GM21447 (cell line): ENCODE measurements at regions not wholly inside any gene's neighbourhood (a gene's known extent, or its start where the extent isn't known, plus 50 kb on each side); places are given as distances from the start of the nearest gene placed in this dataset.

Experiments
- ATAC-seq: cut with Tn5 transposase; IDR thresholded peaks from one replicate; pipeline ENCODE4 v1.9.1; 2021; ENCODE audit not compliant: unreplicated experiment

DNA sequence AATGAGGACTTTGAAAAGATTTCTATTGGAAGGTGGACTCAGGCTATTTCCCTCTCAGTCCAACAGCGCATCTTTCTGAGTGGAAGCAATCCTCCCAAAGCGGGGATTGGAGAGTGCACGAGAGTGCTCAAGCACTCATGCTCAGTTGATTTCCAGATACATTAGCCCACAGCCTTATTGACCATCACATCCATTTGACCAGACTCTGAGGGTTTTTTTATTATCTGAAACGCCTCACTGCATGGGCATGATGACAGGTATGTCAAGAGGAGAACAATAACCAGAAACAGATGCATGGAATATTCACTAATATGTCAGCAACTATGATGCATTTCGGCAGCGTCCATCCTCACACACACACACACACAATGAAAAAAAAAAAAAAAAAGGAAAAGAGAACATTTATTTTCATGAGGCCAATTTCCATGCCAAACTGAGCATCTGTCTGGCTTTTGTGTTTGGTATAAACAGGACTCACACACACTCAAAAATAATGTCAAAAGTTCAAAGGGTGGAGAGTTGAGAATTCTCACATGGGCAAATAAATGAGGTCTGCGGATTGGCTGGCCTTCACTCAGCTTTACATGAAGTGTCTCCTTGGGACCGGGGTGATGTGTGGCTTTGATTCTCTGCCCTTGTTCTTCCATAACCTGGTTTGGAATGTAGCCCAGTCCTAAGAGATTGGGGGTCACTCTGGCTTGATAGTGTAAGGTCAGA lies 371.6 kb downstream of the MCTP2 start:
- ATAC-seq: no peak

DNA sequence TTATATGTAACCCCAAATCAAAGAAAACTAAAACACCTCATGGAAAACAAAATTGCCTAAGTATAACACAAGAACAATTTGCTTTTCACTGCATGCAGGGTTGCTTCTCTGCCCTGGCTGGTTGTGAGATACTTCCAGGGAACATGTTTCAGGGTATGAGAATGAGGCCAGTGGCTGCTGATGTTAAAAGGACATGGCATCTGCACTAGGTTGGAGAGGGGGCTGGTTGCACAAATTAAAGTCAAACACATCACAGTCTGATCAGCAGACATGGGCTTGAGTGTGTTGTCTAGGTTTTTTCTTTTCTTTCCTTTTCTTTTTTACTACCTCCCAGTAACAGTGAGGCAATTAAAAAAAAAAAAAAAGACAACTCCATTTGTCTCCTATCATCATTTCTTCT lies 374.9 kb downstream of the MCTP2 start:
- no peak for ATAC-seq

DNA sequence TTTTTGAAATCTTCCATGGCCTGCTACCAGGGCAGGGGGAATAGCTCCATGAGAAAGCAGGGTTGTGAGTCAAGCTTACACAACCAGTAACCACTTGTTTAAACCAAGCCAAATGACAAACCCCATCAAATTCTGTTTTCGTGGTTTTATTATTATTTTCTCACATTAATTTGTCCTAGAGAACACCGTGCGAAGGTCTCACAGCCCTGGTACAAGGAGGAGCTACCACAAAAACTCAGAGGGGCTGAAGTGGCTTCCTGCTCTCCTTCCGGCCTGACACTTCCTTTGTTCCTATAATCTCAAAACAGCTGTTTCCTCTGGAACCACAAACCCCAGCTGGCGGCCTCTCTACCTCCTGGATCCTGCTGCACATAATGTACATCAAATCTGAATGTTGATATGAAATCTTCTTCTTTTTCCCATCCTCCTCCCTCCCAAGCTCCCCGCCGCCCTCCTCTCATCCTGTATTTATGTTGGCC lies 375.9 kb downstream of the MCTP2 start:
- ATAC-seq: no peak

DNA sequence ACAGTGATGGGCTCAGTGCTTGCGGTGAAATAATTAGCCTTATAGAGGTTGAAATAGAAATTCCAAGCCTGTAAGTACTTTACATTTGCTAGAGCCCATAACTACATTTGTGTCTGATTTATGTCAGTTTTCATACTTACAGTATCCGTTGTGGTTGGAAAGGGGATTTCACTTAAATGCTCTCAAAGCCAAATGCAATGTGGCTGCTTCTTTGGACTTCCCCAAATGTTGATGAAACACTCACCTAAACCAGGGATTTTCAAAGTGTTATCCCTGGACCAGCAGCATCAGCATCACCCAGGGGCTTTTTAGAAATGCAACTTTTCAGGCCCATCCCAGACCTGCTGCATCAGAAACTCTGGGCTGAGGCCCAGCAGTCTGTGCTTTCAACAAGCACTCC lies 378.7 kb downstream of the MCTP2 start:
- ATAC-seq: peak; percentile 88

DNA sequence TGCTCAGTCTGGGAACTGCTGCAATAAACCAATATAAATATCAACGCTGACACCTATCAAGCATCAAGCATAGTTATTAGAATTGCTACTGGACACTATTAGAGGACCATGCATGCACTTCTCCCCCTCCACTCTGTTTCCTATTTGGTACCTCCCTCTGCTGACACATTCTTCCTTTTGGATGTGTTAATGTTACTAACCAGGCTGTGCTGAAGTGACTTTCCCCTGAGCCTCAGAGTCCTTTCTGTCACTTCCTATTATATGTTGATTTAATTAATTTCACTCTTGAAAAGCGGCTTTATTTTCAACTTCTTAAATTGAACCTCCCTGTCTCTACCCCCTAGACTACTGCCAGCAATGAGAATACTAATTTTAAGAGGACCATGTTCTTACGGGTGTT lies 379.1 kb downstream of the MCTP2 start:
- peak; percentile 20 for ATAC-seq

DNA sequence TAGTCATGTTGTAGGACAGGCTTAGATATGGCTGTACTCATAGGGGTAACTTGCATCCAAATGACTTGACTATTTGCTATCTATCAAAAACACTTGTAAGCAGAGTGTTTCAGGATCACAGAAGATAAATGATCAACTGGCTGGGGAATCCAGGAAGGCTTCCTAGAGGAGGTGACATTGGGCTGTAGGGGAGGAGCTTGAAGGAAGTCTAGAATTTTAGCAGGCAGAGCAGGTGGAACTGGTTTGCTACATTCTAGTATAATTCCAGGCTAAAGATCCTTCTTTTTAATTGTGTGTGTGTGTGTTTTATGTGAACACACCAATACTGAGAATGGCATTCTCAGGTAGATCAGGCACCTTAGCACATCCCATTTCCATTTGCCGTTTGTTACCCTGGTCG lies 380.3 kb downstream of the MCTP2 start:
- ATAC-seq: no peak

DNA sequence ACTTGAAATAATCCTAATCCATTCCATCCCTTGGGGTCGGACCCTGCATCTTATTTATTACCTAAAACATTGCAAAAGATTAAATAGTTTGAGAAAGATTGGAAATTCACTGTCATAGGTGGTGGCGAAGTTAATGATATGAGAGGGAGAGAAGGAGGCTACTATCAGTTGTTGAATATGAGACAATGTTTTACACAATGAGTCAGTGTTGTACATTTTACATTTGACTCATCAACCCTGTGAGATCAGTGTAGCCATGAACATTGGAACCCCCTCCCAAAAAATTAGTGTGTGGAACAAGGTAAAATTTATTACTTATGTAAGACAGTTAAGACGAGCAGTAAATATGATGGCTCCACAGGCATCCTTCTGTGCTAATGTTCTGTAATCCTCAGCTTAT lies 384.3 kb downstream of the MCTP2 start:
- ATAC-seq: no peak

DNA sequence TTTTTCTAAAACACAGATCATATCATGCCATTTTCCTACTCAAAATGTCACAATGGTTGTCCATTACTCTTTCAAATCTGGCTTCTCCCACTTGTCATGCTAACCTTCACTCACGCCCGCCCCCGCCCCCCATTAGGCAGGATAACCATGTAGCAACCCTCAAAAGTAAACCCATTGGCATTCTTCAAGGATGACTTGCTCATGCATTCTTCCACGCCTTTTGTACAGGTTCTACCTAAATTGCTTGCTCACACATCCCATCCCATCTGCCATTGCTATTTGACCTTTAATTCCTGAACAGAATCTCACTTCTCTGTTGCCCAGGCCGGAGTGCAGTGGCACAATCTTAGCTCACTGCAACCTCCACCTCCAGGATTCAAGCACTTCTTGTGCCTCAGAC lies 389.3 kb downstream of the MCTP2 start:
- ATAC-seq: no peak

DNA sequence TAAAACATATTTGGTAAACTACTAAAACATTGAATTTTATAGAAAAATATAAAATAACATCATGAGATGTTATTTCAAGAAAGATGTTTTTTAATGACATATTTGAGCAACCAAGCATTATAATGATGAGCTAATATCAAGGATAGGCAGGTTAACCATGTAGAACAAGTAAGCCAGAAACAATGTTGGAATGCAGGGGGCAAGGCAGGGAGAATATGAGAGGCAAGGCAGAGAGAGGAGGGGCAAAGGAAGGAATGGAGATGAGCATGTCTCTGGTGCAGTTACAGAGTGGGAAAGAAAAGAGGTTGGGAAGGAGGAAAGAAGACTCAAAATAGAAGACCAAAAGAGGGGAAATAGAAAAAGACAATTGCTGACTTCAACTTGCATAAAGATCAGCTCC lies 390.4 kb downstream of the MCTP2 start:
- no peak for ATAC-seq

DNA sequence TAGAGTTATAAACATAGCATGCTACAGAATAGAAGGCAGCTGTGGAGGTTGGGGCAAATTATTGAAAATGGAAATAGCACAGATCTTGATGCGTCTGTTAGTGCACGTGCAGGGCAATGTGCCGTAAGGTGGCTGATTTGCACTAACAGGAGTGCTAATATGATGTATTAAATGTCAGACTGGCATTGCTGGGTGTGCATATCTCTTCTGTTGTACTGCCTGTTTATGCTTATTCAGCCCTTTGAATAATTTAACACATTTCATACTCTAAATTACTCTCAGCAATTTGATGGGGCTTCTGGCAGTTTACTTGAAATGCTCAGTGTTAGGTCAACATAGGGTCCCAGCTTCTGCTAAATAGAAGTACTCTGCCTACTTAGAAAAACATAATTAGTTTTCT lies 395.6 kb downstream of the MCTP2 start:
- no peak for ATAC-seq

DNA sequence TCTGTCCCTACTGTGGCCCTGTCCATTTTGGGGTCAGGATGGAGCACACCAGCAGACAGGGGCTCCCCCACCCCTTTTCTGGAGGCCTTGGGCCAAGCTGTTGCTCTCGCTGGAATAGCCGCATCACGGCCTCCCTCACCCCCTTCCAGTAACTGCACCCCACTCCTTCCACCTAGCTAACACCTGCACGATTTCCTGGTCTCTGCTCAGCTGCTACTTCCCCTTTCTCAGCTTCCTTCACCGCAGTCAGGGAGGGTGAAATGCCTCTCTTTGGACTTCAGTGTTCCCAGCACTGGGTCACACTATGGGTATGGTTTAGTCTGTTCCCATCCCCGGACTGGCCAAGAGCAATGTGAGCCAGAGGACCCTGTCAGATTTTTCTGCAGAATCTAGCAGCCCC lies 400.2 kb downstream of the MCTP2 start:
- peak; percentile 93 for ATAC-seq

DNA sequence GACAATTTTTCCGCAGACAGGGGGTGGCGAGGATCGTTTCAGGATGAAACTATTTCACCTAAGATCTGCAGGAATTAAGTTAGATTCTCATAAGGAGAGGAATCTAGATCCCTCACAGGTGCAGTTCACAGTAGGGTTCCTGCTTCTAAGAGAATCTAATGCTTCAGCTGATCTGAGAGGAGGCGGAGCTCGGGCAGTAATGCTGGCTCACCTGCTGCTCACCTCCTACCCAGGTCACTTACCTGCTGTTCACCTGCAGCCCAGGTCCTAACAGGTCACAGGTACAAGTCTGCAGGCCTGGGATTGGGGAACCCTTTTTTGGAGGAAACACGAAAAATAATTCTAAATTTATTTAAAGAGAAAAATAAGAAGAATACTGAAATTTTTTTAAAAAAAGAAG lies 406.8 kb downstream of the MCTP2 start:
- no peak for ATAC-seq

DNA sequence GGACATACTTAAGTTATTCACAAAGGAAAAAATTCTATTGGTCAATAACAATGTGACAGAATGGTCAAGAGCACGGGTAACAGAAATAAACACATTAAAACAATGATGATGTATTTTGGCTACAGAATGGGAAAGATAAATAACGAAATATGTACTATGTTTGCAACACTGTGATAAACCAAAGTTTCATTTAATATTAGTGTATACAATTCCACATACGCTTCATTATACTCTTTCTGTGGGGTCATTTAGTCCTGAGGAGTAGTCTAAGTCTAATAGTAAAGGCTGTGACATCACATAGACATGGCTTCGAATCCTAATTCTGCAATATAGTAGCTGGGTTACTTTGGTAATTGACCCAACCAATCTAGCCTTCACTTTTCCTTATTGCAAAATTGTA lies 408.3 kb downstream of the MCTP2 start:
- no peak for ATAC-seq

DNA sequence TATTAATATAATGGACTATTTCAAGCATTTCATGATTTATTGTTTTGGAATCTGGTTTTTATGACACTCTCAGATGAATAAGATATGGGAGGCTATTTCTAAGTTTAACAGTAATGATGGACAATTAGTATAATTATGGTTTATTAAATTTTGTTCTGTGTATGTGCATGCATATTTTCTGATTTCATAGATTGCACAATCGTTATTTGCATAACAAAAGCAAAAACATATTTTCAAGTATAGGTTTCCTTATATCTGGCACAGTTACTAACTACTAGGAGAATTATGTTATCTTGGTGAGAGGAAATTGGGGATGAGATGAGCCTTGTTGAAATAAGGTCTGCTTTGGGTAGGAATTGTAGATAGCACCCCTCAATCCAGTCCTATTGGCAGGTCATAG lies 413.1 kb downstream of the MCTP2 start:
- no peak for ATAC-seq

DNA sequence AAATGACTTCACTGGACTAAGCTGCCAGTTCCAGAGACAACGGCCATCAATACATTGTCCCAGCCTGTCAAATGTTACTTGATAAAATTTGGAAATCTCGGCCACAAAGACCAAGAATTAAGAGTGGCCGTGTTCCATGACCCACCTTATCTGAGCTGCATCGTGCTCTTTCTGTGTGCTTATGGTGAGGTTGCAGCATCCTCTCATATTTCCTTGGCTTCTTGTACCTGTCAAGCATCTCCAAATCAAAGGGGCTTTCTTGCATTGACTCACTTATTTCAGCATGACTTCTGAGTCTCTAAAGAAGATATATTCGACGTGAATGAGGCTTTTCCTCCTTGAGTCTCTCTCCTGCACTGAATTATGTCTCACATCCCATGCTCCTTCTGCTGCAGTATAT lies 421.7 kb downstream of the MCTP2 start:
- no peak for ATAC-seq

DNA sequence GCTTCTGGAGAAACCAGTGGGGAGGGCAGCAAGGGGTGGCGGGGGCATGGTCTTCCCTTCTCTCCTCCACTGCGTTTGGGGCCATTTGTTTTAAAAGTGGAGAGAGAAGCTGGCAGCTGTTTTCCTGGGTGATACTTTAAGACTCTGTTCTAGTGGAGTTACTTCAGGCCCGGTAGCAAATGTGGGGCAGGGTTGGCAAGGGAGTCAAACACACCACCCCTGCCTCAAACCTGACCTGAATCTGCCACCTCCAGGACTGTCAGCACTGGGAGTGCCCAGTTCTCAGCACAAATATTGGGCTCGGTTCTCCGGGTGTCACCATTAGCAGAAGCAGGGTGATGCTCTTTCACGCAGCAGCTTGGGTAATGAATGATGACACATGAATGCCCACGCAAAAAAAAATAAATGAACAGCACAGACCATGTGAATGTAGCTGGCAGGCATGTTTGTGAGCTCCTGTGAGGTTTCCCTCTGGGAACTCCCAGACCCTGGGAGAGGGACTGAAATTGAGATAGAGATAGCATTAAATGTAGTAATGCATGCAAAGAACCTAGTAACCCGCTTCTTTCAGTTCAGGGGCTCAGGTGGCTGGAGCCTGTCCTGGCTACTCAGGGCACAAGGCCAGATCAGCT lies 424.0 kb downstream of the MCTP2 start:
- ATAC-seq: no peak

DNA sequence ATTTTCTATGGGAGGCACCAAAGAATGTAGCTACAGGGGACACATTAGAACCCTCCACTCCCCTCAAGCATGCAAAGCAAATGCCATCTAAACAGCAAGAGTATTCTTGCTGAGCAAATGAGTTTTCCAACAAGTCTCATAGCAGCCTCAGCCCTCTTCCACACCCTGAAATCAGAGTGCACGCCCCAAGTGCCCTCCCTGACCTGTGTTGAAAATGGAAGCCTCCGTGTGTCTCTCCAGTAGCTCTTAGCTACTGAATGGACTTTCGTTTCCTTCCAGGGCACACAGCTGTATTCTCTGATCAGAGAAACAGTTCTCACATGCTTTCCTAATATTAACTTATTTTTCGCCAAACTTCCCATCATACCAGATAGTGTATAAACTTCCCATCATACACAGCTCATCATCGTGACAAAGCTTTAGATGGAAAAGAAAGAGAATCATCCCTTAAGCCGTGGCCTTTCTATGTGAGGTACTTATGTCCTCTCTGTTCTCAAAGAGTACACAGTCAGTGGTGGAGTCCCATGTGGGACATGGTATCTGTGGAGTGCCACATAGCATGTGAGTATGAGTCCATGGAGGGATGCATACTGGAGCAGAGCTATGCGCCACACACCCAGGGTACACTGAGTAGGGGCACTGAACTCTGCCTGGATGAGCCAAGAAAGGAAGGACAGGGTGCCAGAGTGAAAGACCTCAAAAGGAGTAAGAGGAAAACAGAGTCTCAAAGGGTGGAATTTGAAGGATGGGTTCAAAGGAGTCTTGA lies 434.5 kb downstream of the MCTP2 start:
- ATAC-seq: no peak

DNA sequence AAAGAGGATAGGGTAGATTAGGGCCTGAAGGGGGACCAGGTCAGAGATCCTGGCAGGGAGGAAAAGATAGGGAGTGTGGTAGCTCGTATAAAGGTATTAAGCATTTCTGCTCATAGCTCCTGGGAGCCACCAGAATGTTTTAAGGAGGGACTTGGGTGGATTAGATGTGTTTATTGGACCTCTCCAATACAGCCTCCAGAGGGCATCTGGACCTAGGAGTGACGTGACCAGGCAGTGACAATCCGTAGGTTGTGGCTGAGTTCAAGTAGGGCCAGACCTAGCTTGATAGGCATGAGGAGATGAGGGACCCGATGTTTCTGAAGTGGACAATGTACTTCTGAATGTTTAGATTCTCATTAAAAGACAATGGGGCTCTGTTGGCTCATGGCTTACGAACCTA lies 435.2 kb downstream of the MCTP2 start:
- ATAC-seq: no peak

DNA sequence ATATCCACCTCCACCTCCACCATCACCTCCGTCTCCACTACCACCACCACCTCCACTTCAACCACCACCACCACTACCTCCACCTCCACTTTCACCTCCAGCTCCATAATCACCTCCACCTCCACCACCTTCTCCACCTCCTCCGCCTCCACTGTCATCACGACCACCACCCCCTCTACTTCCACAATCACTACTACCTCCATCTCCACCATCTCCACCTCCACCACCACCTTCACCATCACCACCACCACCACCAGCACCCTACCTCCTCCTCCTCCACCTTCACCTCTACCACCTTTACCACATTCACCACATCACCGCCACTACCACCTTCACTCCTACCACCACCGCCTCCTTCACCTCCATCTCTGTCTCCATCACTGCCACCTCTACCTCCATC lies 435.7 kb downstream of the MCTP2 start:
- ATAC-seq: no peak

DNA sequence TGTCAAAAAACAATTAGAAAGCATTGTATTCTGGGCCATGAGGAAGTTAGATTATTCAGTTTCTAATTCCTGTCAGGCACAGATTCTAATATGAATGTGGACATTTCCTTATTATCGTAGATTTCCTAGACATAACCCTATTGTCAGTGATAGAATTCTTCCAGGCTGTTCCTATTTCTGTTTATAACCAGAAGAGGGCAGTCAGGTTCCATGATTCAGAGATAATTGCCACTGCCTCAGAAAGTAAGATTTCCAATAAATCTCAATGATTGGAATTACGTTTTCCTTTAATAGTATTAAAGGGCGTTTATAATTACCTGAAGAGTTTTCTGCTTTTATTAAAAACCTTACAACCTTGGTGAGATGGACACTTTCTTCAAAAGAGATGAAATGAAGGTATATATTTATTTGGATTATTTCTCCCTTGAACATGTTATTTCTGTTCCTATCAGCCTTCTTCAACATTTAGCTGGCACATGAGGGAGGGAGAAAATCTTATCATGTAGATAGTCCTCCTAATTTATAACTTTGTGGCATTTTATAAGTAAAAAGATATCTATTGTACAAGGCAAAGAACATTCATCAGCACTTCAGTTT lies 439.2 kb downstream of the MCTP2 start:
- no peak for ATAC-seq

DNA sequence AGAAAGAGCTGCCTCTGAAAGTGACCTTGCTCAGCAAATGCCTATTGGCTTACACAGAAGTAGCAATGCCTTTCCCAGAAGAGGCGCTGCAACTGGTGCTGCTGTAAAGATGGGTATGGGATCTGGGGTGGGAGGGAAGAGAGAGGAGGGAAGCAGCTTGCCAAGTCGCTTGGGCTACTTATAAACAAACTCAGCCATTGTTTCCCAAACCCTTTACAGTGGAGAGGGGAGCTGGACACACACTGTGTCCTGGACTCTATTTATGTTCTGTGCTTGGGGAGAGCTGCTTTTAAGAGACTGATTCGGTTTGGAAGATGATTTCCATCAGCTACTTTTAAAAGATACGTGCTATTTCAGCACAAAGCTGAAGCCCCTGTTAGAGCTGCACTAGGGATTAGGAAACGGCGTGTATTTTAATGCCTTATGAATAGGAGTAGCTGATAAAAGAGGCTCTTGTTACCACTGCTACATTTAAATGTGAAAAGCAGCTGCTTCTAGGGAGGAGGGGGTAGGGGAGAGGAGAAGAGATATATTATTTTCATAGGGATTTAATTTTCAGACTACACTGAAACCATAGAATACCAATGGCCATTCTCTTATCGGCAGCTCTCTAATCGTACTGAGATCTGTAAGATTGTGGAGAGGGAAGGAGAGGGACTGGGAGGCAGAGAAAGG lies 440.6 kb downstream of the MCTP2 start:
- ATAC-seq: no peak
